ENCODE measurements at regions not wholly inside any gene's neighbourhood (a gene's known extent, or its start where the extent isn't known, plus 50 kb on each side); places are given as distances from the start of the nearest gene placed in this dataset.

DNA sequence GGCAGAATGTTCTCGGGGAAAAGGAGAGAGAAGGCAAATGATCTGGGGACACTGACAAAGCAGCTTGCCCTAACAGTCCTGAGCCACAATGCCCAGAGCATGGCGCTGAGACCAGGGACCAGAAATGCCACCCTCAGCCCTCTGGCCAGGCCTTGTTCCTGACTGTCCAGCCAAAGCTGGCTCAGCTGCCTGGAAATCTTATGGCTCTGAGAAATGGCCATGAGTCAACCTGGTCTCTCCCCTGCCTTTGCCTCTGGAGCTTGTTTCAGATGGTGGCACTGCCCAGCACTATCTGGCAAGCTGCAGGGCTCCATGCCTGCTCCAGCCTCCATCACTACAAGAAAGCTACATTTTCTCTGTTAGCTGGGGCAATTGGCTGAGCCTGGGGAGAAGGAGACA lies 90.5 kb upstream of the PLXNA4 start:
- DNase-seq = no peak

DNA sequence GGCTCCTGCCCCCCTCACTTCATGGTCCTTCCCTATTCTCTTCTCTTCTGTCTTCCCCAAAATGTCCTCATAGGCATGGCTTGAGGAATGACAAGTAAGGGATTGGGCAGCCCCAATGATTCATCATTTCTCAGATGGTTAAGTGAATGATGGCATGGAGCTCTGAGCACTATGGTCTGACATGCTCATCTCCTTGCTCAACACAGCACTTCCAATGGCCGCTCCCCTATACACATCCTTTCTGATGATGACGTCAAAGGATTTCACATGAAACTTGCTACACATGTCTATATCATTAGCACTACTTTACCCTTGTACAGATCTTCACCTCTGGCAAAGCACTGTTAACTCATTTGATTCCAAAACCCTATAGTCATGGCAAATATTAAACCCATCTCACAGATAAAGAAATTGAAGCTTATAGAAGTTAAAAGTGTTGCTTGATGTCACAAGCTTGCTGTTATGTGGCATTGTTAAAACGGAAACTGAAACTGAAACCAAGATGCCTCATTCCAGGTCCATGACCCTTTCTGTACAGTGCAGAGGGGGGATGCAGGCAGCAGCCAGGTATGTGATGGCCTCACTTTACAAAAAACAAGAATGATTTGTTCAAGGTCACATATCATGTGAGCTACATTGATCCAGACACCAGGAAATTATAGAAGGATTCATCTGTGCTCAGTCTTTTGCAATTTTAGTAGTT lies 90.0 kb upstream of the PLXNA4 start:
- peak; percentile 21 for DNase-seq

GRCh38 chr7:132656846-132657776 lies 80.8 kb upstream of the PLXNA4 start:
- peak; percentile 22 for DNase-seq

GRCh38 chr7:132656341-132656740 lies 80.1 kb upstream of the PLXNA4 start:
- DNase-seq = no peak

- peak; percentile 44 for DNase-seq
These were observed 79.0 kb upstream of the PLXNA4 start for GRCh38 chr7:132655131-132655727.

GRCh38 chr7:132654150-132654549 lies 77.9 kb upstream of the PLXNA4 start:
- no peak for DNase-seq

GRCh38 chr7:132653366-132653930 lies 77.2 kb upstream of the PLXNA4 start:
- no peak for DNase-seq

DNA sequence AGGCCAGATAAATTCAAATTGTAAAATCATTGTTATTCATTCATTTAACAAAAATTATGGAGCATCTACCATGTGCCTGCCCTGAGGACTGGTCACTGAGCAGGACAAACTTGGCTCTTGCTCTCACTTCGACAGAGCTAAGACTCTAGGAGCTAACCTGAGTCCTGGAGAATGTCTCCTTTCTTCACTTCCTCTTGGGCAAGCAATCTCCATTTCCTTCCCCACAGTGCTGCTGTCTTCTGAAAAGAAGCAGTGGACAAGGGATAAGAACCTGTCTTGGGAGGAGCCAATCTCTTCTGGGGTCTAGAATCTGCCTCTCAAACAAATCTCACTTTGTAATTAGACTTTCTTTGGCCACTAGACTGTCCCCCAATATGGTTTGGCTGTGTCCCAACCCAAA lies 76.2 kb upstream of the PLXNA4 start:
- DNase-seq = no peak

DNA sequence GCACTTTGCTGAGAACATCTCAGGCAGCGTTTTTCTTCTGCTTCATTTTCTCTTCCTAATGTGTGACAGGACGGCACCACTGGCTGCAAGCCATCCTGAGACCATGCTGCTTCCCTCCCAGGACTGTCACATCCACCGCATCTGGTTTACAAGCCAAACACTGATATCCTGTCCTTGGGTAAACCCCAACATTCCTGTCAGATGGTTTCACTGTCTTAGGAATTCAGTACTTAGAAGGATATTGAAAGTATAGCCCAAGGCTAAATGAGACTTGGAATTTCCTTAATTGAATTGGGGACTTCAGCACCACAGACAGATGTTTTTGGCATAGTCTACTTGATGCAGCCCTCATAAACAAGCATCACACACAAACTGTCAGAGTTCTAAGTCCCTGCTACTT lies 74.2 kb upstream of the PLXNA4 start:
- DNase-seq = peak; percentile 97

DNA sequence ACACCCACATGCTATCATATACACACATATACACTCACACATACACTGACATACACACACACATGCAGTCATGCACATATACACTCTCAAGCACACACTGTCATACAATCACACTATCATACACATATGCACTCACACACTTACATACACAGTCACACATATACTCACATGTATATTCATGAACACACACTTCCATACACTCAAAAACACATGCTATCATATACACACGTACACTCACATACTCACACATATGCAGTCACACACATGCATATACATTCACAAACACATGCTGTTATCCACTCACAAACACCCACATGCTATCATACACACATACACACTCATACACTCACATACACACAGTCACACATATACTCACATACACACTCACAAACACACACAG lies 71.0 kb upstream of the PLXNA4 start:
- no peak for DNase-seq

DNA sequence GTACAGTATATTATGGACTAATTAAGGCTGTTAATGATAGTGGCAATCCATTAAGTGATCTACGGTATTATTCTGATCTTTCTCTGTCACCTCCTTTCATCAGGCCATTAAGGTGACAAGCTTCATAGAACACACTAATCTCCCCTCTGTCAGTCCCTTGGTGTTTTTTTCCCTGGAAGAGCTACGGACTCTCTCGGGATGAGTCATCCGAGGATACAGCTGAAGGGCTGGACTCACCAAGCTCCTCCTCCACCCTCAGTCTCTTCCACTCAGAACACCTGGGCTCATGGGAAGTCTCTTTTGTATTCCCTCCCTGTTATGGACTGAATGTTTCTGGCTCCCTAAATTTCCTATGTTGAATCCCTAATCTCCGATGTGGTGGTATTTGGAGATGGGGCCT lies 69.8 kb upstream of the PLXNA4 start:
- no peak for DNase-seq

DNA sequence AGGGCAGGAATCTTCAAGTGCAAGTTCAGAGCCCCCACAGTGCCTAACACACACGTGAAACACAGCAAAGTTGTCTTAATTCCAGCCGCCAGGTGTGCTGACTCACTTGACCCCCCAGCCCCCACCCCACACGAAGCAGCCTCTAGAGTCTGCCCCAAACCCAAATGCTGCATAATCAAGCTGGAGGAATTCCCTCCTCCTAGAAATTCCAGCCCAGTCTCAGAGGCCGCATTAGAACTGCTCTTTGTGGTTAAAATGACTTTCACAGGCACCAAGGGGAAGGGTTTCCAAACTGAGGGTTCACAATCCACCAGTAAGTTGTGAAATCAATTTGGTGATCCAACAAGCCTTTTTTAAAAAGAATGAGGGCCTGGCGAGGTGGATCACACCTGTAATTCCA lies 67.0 kb upstream of the PLXNA4 start:
- DNase-seq = no peak

DNA sequence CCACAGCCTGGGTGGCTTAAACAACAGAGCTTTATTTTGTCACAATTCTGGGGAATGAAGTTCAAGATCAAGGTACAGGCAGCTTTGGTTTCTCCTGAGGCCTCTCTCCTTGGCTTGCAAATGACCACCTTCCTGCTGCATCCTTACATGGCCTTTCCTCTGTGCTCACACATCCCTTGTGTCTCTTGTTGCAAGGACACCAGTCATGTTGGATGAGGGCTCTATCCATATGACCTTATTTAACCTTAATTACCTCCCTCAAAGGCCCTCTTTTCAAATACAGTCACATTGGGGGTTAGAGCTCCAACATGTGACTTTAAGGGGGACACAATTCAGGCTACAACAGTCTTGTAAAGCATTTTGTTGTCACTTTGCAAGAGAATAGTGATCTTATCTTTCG lies 65.0 kb upstream of the PLXNA4 start:
- no peak for DNase-seq

- no peak for DNase-seq
These were observed 63.7 kb upstream of the PLXNA4 start for GRCh38 chr7:132639983-132640382.

DNA sequence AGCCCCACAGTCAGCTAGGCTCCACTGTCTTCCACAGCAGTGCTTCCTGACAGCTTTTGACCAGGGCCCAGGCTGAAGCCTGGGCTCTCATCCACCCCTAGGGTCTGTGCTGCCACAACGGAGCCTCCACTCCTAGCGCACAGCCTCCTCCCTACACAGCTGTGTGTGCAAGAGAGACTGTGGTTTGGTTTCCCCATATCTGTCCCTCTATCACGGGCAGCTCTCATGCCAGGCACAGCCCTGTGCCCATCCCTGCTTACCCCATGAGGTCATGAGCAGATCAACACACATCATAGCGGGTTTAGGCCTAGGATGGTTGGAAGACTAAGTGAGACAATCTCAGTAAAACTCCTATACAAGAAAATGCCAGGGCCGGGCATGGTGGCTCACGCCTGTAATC lies 61.7 kb upstream of the PLXNA4 start:
- DNase-seq = no peak

- DNase-seq = no peak
These were observed 60.3 kb upstream of the PLXNA4 start for GRCh38 chr7:132636581-132636980.

GRCh38 chr7:132635127-132635526 lies 58.9 kb upstream of the PLXNA4 start:
- no peak for DNase-seq

DNA sequence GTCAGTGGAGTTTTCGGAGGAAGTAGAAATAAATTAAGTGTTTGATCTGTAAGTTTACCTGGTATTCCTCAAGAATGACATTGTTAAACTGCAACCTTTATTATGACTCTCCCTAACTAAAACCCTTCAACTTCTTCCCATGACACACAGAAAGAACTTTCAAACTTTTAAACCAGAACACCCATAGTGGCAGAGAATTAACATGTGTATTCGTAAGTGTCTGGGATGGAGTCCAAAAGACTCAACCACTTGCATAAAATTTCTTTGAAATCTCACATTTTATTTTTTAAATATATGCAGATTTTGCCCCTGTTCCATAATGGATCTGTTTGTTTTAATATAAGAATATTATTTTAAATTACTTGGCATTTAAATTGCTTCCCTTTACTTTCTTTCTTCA lies 54.6 kb upstream of the PLXNA4 start:
- DNase-seq = no peak

Data from fibroblast of skin of back (primary cell).